ENCODE measurements at regions not wholly inside any gene's neighbourhood (a gene's known extent, or its start where the extent isn't known, plus 50 kb on each side); places are given as distances from the start of the nearest gene placed in this dataset.
"Not testable (repeated sequence)": the region's sequence is repeated elsewhere in the genome, so short reads cannot be mapped to it uniquely, and the experiment has no call there.

- no peak for DNase-seq (ENCODE audit: low spot score)
Measured at GRCh38 chr2:188787658-188788240, 186.4 kb upstream of the COL3A1 start.

GRCh38 chr2:188788621-188789020 lies 185.6 kb upstream of the COL3A1 start:
- DNase-seq (ENCODE audit: low spot score) = no peak

- DNase-seq (ENCODE audit: low spot score) = no peak
Measured at GRCh38 chr2:188789951-188790350, 184.2 kb upstream of the COL3A1 start.

GRCh38 chr2:188794453-188794852 lies 179.7 kb upstream of the COL3A1 start:
- not testable (repeated sequence) for DNase-seq (ENCODE audit: low spot score)

- no peak for DNase-seq (ENCODE audit: low spot score)
Measured at GRCh38 chr2:188795762-188796161, 178.4 kb upstream of the COL3A1 start.

- DNase-seq (ENCODE audit: low spot score) = no peak
Measured at GRCh38 chr2:188797371-188797770, 176.8 kb upstream of the COL3A1 start.

- no peak for DNase-seq (ENCODE audit: low spot score)
Measured at GRCh38 chr2:188798159-188798558, 176.0 kb upstream of the COL3A1 start.

- no peak for DNase-seq (ENCODE audit: low spot score)
Measured at GRCh38 chr2:188805219-188805618, 169.0 kb upstream of the COL3A1 start.

- no peak for DNase-seq (ENCODE audit: low spot score)
Measured at GRCh38 chr2:188808947-188809355, 165.2 kb upstream of the COL3A1 start.

GRCh38 chr2:188810586-188810985 lies 163.6 kb upstream of the COL3A1 start:
- DNase-seq (ENCODE audit: low spot score) = no peak

- DNase-seq (ENCODE audit: low spot score) = no peak
Measured at GRCh38 chr2:188811522-188811921, 162.7 kb upstream of the COL3A1 start.

- DNase-seq (ENCODE audit: low spot score) = no peak
Measured at GRCh38 chr2:188813315-188813714, 160.9 kb upstream of the COL3A1 start.

GRCh38 chr2:188813857-188814256 lies 160.3 kb upstream of the COL3A1 start:
- DNase-seq (ENCODE audit: low spot score) = no peak

GRCh38 chr2:188819011-188819410 lies 155.2 kb upstream of the COL3A1 start:
- no peak for DNase-seq (ENCODE audit: low spot score)

GRCh38 chr2:188819792-188820191 lies 154.4 kb upstream of the COL3A1 start:
- DNase-seq (ENCODE audit: low spot score) = no peak

GRCh38 chr2:188820576-188820975 lies 153.6 kb upstream of the COL3A1 start:
- no peak for DNase-seq (ENCODE audit: low spot score)

- no peak for DNase-seq (ENCODE audit: low spot score)
Measured at GRCh38 chr2:188824125-188824524, 150.0 kb upstream of the COL3A1 start.

- DNase-seq (ENCODE audit: low spot score) = no peak
Measured at GRCh38 chr2:188833331-188833730, 140.8 kb upstream of the COL3A1 start.

GRCh38 chr2:188833799-188834198 lies 140.4 kb upstream of the COL3A1 start:
- DNase-seq (ENCODE audit: low spot score) = no peak

GRCh38 chr2:188835006-188835405 lies 139.2 kb upstream of the COL3A1 start:
- no peak for DNase-seq (ENCODE audit: low spot score)

- DNase-seq (ENCODE audit: low spot score) = no peak
Measured at GRCh38 chr2:188835821-188836220, 138.4 kb upstream of the COL3A1 start.

- no peak for DNase-seq (ENCODE audit: low spot score)
Measured at GRCh38 chr2:188845692-188846091, 128.5 kb upstream of the COL3A1 start.

- no peak for DNase-seq (ENCODE audit: low spot score)
Measured at GRCh38 chr2:188848887-188849435, 125.2 kb upstream of the COL3A1 start.

GRCh38 chr2:188850786-188851185 lies 123.4 kb upstream of the COL3A1 start:
- no peak for DNase-seq (ENCODE audit: low spot score)

All from activated CD4-positive, alpha-beta T cell treated with anti-CD3 and anti-CD28 coated beads, Interleukin-2, Interleukin-4, amounts not matched to agents 100 ng/mL and 50 ng/mL, durations not matched to agents 16 hours and 8 hours (primary cell).